Activated T-cell treated with anti-CD3 and anti-CD28 coated beads, Interleukin-2, amount 50 U/mL, for 24 hours (primary cell): ENCODE measurements at regions not wholly inside any gene's neighbourhood (a gene's known extent, or its start where the extent isn't known, plus 50 kb on each side); places are given as distances from the start of the nearest gene placed in this dataset.

ENCODE experiments used
- DNase-seq: peaks from one replicate; pipeline ENCODE4 v3.0.0-alpha.2; 2020
- H3K27ac Mint-ChIP-seq: 2 replicates; pipeline ENCODE4 v1.8.0; 2020; ENCODE audit warnings: mild to moderate bottlenecking, mixed read lengths
- H3K27me3 Mint-ChIP-seq: 2 replicates; pipeline ENCODE4 v1.8.0; 2020; ENCODE audit warnings: mixed read lengths
- H3K36me3 Mint-ChIP-seq: 2 replicates; pipeline ENCODE4 v1.8.0; 2020; ENCODE audit warnings: low read depth, mixed read lengths
- H3K4me1 Mint-ChIP-seq: 2 replicates; pipeline ENCODE4 v1.8.0; 2020; ENCODE audit warnings: low read depth, mixed read lengths
- H3K4me3 Mint-ChIP-seq: 2 replicates; pipeline ENCODE4 v1.8.0; 2020; ENCODE audit warnings: mild to moderate bottlenecking, moderate library complexity, mixed read lengths
- H3K9me3 Mint-ChIP-seq: 2 replicates; pipeline ENCODE4 v1.8.0; 2020; ENCODE audit warnings: mixed read lengths

GRCh38 chr10:28940158-28940888, 263.0 kb downstream of the BAMBI start:
- no peak for DNase-seq
- Mint-ChIP-seq H3K36me3 (no peaks in the 10 kb centered on the region), H3K27me3 (peaks cover 2% of the 10 kb centered on the region), H3K4me1 (no peaks in the 10 kb centered on the region), H3K9me3 (peaks cover 1% of the 10 kb centered on the region), H3K27ac (no peak overlapping the region), H3K4me3 (no peak overlapping the region)

GRCh38 chr10:28942012-28942411, 264.7 kb downstream of the BAMBI start:
- Mint-ChIP-seq H3K36me3 (no peaks in the 10 kb centered on the region), H3K4me3 (no peak overlapping the region), H3K4me1 (no peaks in the 10 kb centered on the region), H3K27me3 (peaks cover 5% of the 10 kb centered on the region), H3K9me3 (peaks cover 6% of the 10 kb centered on the region), H3K27ac (no peak overlapping the region)
- DNase-seq: no peak

GRCh38 chr10:28945959-28946358, 268.6 kb downstream of the BAMBI start:
- Mint-ChIP-seq H3K9me3 (peaks cover 6% of the 10 kb centered on the region), H3K4me1 (no peaks in the 10 kb centered on the region), H3K27ac (no peak overlapping the region), H3K36me3 (no peaks in the 10 kb centered on the region), H3K4me3 (no peak overlapping the region), H3K27me3 (peaks cover 28% of the 10 kb centered on the region)
- no peak for DNase-seq

- DNase-seq: no peak
- H3K4me3 Mint-ChIP-seq: no peak overlapping the region
- H3K27me3 Mint-ChIP-seq: peaks cover 33% of the 10 kb centered on the region
- H3K27ac Mint-ChIP-seq: no peak overlapping the region
- no peaks in the 10 kb centered on the region for H3K36me3 Mint-ChIP-seq
- no peaks in the 10 kb centered on the region for H3K4me1 Mint-ChIP-seq
- H3K9me3 Mint-ChIP-seq: peaks cover 6% of the 10 kb centered on the region
Measured at GRCh38 chr10:28946479-28946878, 269.2 kb downstream of the BAMBI start.

GRCh38 chr10:28947171-28947570, 269.9 kb downstream of the BAMBI start:
- no peak for DNase-seq
- Mint-ChIP-seq H3K4me3 (no peak overlapping the region), H3K36me3 (no peaks in the 10 kb centered on the region), H3K27ac (no peak overlapping the region), H3K27me3 (peaks cover 38% of the 10 kb centered on the region), H3K4me1 (no peaks in the 10 kb centered on the region), H3K9me3 (peaks cover 6% of the 10 kb centered on the region)

GRCh38 chr10:28948046-28948445, 270.7 kb downstream of the BAMBI start:
- H3K27me3 Mint-ChIP-seq: peaks cover 44% of the 10 kb centered on the region
- peaks cover 6% of the 10 kb centered on the region for H3K9me3 Mint-ChIP-seq
- no peak for DNase-seq
- no peaks in the 10 kb centered on the region for H3K36me3 Mint-ChIP-seq
- no peak overlapping the region for H3K4me3 Mint-ChIP-seq
- H3K4me1 Mint-ChIP-seq: no peaks in the 10 kb centered on the region
- no peak overlapping the region for H3K27ac Mint-ChIP-seq

GRCh38 chr10:28949005-28950004, 272.0 kb downstream of the BAMBI start:
- Mint-ChIP-seq H3K9me3 (peaks cover 6% of the 10 kb centered on the region), H3K27ac (no peak overlapping the region), H3K4me1 (no peaks in the 10 kb centered on the region), H3K4me3 (no peak overlapping the region), H3K27me3 (peaks cover 48% of the 10 kb centered on the region), H3K36me3 (no peaks in the 10 kb centered on the region)
- no peak for DNase-seq

GRCh38 chr10:28951484-28951883, 274.2 kb downstream of the BAMBI start:
- Mint-ChIP-seq H3K4me3 (no peak overlapping the region), H3K36me3 (no peaks in the 10 kb centered on the region), H3K4me1 (no peaks in the 10 kb centered on the region), H3K27ac (no peak overlapping the region), H3K9me3 (no peaks in the 10 kb centered on the region), H3K27me3 (peaks cover 49% of the 10 kb centered on the region)
- no peak for DNase-seq

GRCh38 chr10:28952523-28952922, 275.2 kb downstream of the BAMBI start:
- no peak overlapping the region for H3K27ac Mint-ChIP-seq

GRCh38 chr10:28954211-28954610, 276.9 kb downstream of the BAMBI start:
- no peaks in the 10 kb centered on the region for H3K4me1 Mint-ChIP-seq
- H3K27ac Mint-ChIP-seq: no peak overlapping the region
- H3K9me3 Mint-ChIP-seq: peaks cover 12% of the 10 kb centered on the region
- no peak for DNase-seq
- H3K36me3 Mint-ChIP-seq: no peaks in the 10 kb centered on the region
- peaks cover 39% of the 10 kb centered on the region for H3K27me3 Mint-ChIP-seq
- no peak overlapping the region for H3K4me3 Mint-ChIP-seq

More at GRCh38 chr10:28952523-28952922, 275.2 kb downstream of the BAMBI start:
- no peak for DNase-seq
- Mint-ChIP-seq H3K27me3 (peaks cover 46% of the 10 kb centered on the region), H3K9me3 (peaks cover 1% of the 10 kb centered on the region), H3K4me1 (no peaks in the 10 kb centered on the region), H3K36me3 (no peaks in the 10 kb centered on the region), H3K4me3 (no peak overlapping the region)

- Mint-ChIP-seq H3K4me3 (no peak overlapping the region), H3K27ac (no peak overlapping the region), H3K9me3 (peaks cover 12% of the 10 kb centered on the region), H3K27me3 (peaks cover 7% of the 10 kb centered on the region), H3K4me1 (no peaks in the 10 kb centered on the region), H3K36me3 (no peaks in the 10 kb centered on the region)
- no peak for DNase-seq
Measured at GRCh38 chr10:28958468-28958867, 281.1 kb downstream of the BAMBI start.

- Mint-ChIP-seq H3K27ac (no peak overlapping the region), H3K36me3 (no peaks in the 10 kb centered on the region), H3K4me1 (no peaks in the 10 kb centered on the region), H3K27me3 (peaks cover 4% of the 10 kb centered on the region), H3K9me3 (peaks cover 12% of the 10 kb centered on the region), H3K4me3 (no peak overlapping the region)
- DNase-seq: no peak
Measured at GRCh38 chr10:28959850-28960501, 282.7 kb downstream of the BAMBI start.

- Mint-ChIP-seq H3K9me3 (peaks cover 8% of the 10 kb centered on the region), H3K27me3 (peaks cover 2% of the 10 kb centered on the region), H3K27ac (no peak overlapping the region), H3K4me1 (no peaks in the 10 kb centered on the region), H3K36me3 (no peaks in the 10 kb centered on the region), H3K4me3 (no peak overlapping the region)
- no peak for DNase-seq
Measured at GRCh38 chr10:28962768-28963167, 285.4 kb downstream of the BAMBI start.

GRCh38 chr10:28963539-28964221, 286.4 kb downstream of the BAMBI start:
- Mint-ChIP-seq H3K36me3 (no peaks in the 10 kb centered on the region), H3K27me3 (peaks cover 2% of the 10 kb centered on the region), H3K4me1 (no peaks in the 10 kb centered on the region), H3K27ac (no peak overlapping the region), H3K9me3 (peaks cover 1% of the 10 kb centered on the region), H3K4me3 (no peak overlapping the region)
- no peak for DNase-seq
